GM12891 (cell line): ENCODE measurements at regions not wholly inside any gene's neighbourhood (a gene's known extent, or its start where the extent isn't known, plus 50 kb on each side); places are given as distances from the start of the nearest gene placed in this dataset.

Experiments used
- DNase-seq: peaks from one replicate; pipeline ENCODE4 v3.0.0; 2011; ENCODE audit warnings: low spot score; ENCODE audit not compliant: insufficient read length
- FAIRE-seq: peaks from 2 replicates; lab custom pipeline; 2011; peaks lifted over from hg19 to GRCh38; lab: Jason Lieb, UNC
- PAX5 ChIP-seq: IDR thresholded peaks from 2 replicates; pipeline ENCODE4 v1.6.1; 2011; ENCODE audit warnings: low read length, moderate library complexity, mild to moderate bottlenecking; ENCODE audit not compliant: insufficient read depth, severe bottlenecking
- POLR2A ChIP-seq: IDR thresholded peaks from 2 replicates; pipeline ENCODE4 v1.6.1; 2011; ENCODE audit warnings: low read depth, low read length, control low read depth
- POLR2AphosphoS5 ChIP-seq: IDR thresholded peaks from 2 replicates; pipeline ENCODE4 v1.6.1; 2011; ENCODE audit warnings: low read depth, low read length, control low read depth
- POU2F2 ChIP-seq: IDR thresholded peaks from 2 replicates; pipeline ENCODE4 v1.6.1; 2011; ENCODE audit warnings: low read depth, mild to moderate bottlenecking, control low read depth, low read length, moderate library complexity
- SPI1 ChIP-seq: IDR thresholded peaks from 2 replicates; pipeline ENCODE4 v1.6.1; 2011; ENCODE audit warnings: low read depth, low read length, control low read depth
- TAF1 ChIP-seq: IDR thresholded peaks from 2 replicates; pipeline ENCODE4 v1.6.1; 2011; ENCODE audit warnings: low read depth, low read length, control low read depth

GRCh38 chr10:42958142-42958868 is 118.6 kb upstream of the RET start:
- TF ChIP-seq POU2F2 (no peak), POLR2A (no peak), POLR2AphosphoS5 (no peak), PAX5 (no peak), TAF1 (no peak), SPI1 (no peak)
- DNase-seq, result no peak
- FAIRE-seq, result no peak

- DNase-seq, result no peak
- no peak for FAIRE-seq
- TF ChIP-seq PAX5, result no peak
- TF ChIP-seq SPI1, result no peak
- no peak for TF ChIP-seq POU2F2
- TF ChIP-seq POLR2AphosphoS5, result no peak
- TF ChIP-seq TAF1, result no peak
These were observed 117.0 kb upstream of the RET start for GRCh38 chr10:42959833-42960232.

- FAIRE-seq, result no peak
- DNase-seq, result no peak
- no peak for TF ChIP-seq SPI1
- TF ChIP-seq POU2F2, result no peak
- TF ChIP-seq POLR2A, result no peak
- no peak for TF ChIP-seq PAX5
- no peak for TF ChIP-seq POLR2AphosphoS5
- TF ChIP-seq TAF1, result no peak
These were observed 116.3 kb upstream of the RET start for GRCh38 chr10:42960491-42960990.

- no peak for DNase-seq
- no peak for FAIRE-seq
- TF ChIP-seq SPI1 (no peak), TAF1 (no peak), POLR2AphosphoS5 (no peak), PAX5 (no peak), POLR2A (no peak), POU2F2 (no peak)
These were observed 115.7 kb upstream of the RET start for GRCh38 chr10:42960991-42961795.

- DNase-seq (no peak), FAIRE-seq (no peak)
- TF ChIP-seq PAX5, result no peak
- no peak for TF ChIP-seq POLR2A
- no peak for TF ChIP-seq POLR2AphosphoS5
- no peak for TF ChIP-seq POU2F2
- TF ChIP-seq TAF1, result no peak
- no peak for TF ChIP-seq SPI1
These were observed 115.1 kb upstream of the RET start for GRCh38 chr10:42961796-42962109.

GRCh38 chr10:42962110-42962901 is 114.6 kb upstream of the RET start:
- DNase-seq, result no peak
- no peak for FAIRE-seq
- TF ChIP-seq POLR2A, result no peak
- no peak for TF ChIP-seq SPI1
- TF ChIP-seq POU2F2, result no peak
- no peak for TF ChIP-seq POLR2AphosphoS5

- DNase-seq (no peak), FAIRE-seq (no peak)
- TF ChIP-seq PAX5 (no peak), POU2F2 (no peak), POLR2AphosphoS5 (no peak), POLR2A (no peak), SPI1 (no peak), TAF1 (no peak)
These were observed 114.0 kb upstream of the RET start for GRCh38 chr10:42962902-42963231.

GRCh38 chr10:42963312-42963711 is 113.6 kb upstream of the RET start:
- no peak for FAIRE-seq
- DNase-seq, result no peak
- TF ChIP-seq SPI1, result no peak
- no peak for TF ChIP-seq TAF1
- TF ChIP-seq POU2F2, result no peak
- TF ChIP-seq POLR2A, result no peak
- TF ChIP-seq POLR2AphosphoS5, result no peak
- TF ChIP-seq PAX5, result no peak

- no peak for DNase-seq
- TF ChIP-seq POLR2A (no peak), PAX5 (no peak), POLR2AphosphoS5 (no peak), POU2F2 (no peak), SPI1 (no peak), TAF1 (no peak)
- no peak for FAIRE-seq
These were observed 107.7 kb upstream of the RET start for GRCh38 chr10:42969147-42969546.
